Common myeloid progenitor, CD34-positive (primary cell): ENCODE measurements at regions not wholly inside any gene's neighbourhood (a gene's known extent, or its start where the extent isn't known, plus 50 kb on each side); places are given as distances from the start of the nearest gene placed in this dataset.

Experiments used
- CTCF ChIA-PET: fragments of 350-600 bp; sonication (Branson Sonifier 250); formaldehyde crosslinking; loops from one replicate; lab custom pipeline; 2021; ENCODE audit warnings: antibody characterized with exemption; lab: Charles Lee
- POLR2A ChIA-PET: fragments of 350-600 bp; sonication (Branson Sonifier 250); formaldehyde crosslinking; loops from one replicate; lab custom pipeline; 2021; ENCODE audit warnings: antibody characterized with exemption; lab: Charles Lee
- DNase-seq, 3 donors: peaks; one replicate each; pipeline versions ENCODE4 v3.0.0 to v3.0.0-alpha.2; 2013
- H3K27ac ChIP-seq, 2 experiments: 1 replicate in 1 of 2; 2 replicates in 1 of 2; pipeline ENCODE4 v1.7.0; 2013; ENCODE audit warnings: inconsistent platforms in 2 of 2, low read length in 2 of 2, mild to moderate bottlenecking in 2 of 2, low read depth in 1 of 2, moderate library complexity in 1 of 2; ENCODE audit not compliant: severe bottlenecking in 2 of 2, insufficient read depth in 1 of 2, poor library complexity in 1 of 2
- H3K27me3 ChIP-seq, 5 experiments: replicated peaks in 2 of 5; 1 replicate in 3 of 5; 2 replicates in 2 of 5; pipeline versions ENCODE4 v1.6.1 to v1.7.0; 2013; ENCODE audit warnings: low read length in 4 of 5, mild to moderate bottlenecking in 2 of 5, moderate library complexity in 2 of 5, inconsistent platforms in 1 of 5; ENCODE audit not compliant: insufficient read depth in 5 of 5, control insufficient read depth in 4 of 5
- H3K36me3 ChIP-seq, 4 experiments: 1 replicate in 2 of 4; 2 replicates in 2 of 4; pipeline versions ENCODE4 v1.6.1 to v1.7.0; 2013; ENCODE audit warnings: low read length in 3 of 4, control low read depth in 1 of 4, mild to moderate bottlenecking in 1 of 4; ENCODE audit not compliant: control insufficient read depth in 4 of 4, insufficient read depth in 4 of 4
- H3K4me1 ChIP-seq, 4 experiments: 1 replicate in 3 of 4; 2 replicates in 1 of 4; pipeline versions ENCODE4 v1.6.1 to v1.7.1; 2013; ENCODE audit warnings: low read length in 3 of 4, mild to moderate bottlenecking in 3 of 4, control low read depth in 1 of 4, inconsistent platforms in 1 of 4, moderate library complexity in 1 of 4; ENCODE audit not compliant: control insufficient read depth in 4 of 4, insufficient read depth in 4 of 4; ENCODE audit errors: control extremely low read depth in 1 of 4
- H3K4me3 ChIP-seq, 7 experiments: 1 replicate in 4 of 7; 2 replicates in 3 of 7; pipeline versions ENCODE4 v1.5.1 to v1.7.0; 2013; ENCODE audit warnings: mild to moderate bottlenecking in 7 of 7, low read length in 6 of 7, moderate library complexity in 6 of 7, inconsistent platforms in 2 of 7, low read depth in 2 of 7, control low read depth in 1 of 7; ENCODE audit not compliant: insufficient read depth in 4 of 7, control insufficient read depth in 1 of 7; ENCODE audit errors: extremely low read depth in 1 of 7
- H3K9me3 ChIP-seq, 5 experiments: 1 replicate in 4 of 5; 2 replicates in 1 of 5; pipeline versions ENCODE4 v1.6.1 to v1.7.1; 2013; ENCODE audit warnings: low read length in 4 of 5, mild to moderate bottlenecking in 2 of 5, inconsistent platforms in 1 of 5, low read depth in 1 of 5, moderate library complexity in 1 of 5; ENCODE audit not compliant: control insufficient read depth in 4 of 5, insufficient read depth in 2 of 5; ENCODE audit errors: control extremely low read depth in 1 of 5
- WGBS: methylation state at CpG from one replicate; pipeline ENCODE4 v1.1.5; 2013; ENCODE audit not compliant: insufficient coverage; 5-methylcytosine and 5-hydroxymethylcytosine counted together

- POLR2A ChIA-PET: no interaction called here
- no CpG with 5 or more reads among the region's 1 CpG for WGBS
- no peak for DNase-seq
- Histone ChIP-seq H3K9me3 (no peaks in the 10 kb centered on the region), H3K27ac (no peak overlapping the region), H3K36me3 (no peaks in the 10 kb centered on the region), H3K27me3 (peaks cover 0 to 47% (median 12%) of the 10 kb centered on the region in 5 experiments), H3K4me3 (no peak overlapping the region), H3K4me1 (no peaks in the 10 kb centered on the region)
- CTCF ChIA-PET: no interaction called here
Observed at GRCh38 chr11:116262370-116262769, 510.4 kb downstream of the BUD13 start.

GRCh38 chr11:116261606-116262005 lies 511.2 kb downstream of the BUD13 start:
- Histone ChIP-seq H3K4me3 (no peak overlapping the region), H3K27me3 (peaks cover 0 to 47% (median 12%) of the 10 kb centered on the region in 5 experiments), H3K9me3 (no peaks in the 10 kb centered on the region), H3K27ac (no peak overlapping the region), H3K36me3 (no peaks in the 10 kb centered on the region), H3K4me1 (no peaks in the 10 kb centered on the region)
- DNase-seq: no peak
- 94% methylated on average over 7 of the region's 8 CpGs for WGBS
- CTCF ChIA-PET: no interaction called here
- POLR2A ChIA-PET: no interaction called here

DNA sequence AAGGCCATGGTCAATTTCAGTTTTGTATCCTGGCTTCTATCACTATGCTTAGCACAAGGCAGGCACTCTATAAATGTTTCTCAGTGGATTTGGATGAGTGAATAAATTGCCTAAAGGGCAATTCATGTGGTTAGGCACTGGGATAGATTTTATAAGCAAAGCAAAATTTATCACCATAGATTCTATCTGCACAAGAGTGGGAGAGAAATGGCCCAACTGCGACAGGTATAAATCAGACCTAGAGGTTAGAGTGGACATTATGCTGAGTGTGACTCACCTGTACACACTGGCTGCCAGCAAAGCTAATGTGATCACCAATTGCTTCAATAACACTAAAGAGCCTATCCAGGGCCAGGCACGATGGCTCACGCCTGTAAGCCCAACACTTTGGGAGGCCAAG lies 514.0 kb downstream of the BUD13 start:
- Histone ChIP-seq H3K27ac (no peak overlapping the region), H3K9me3 (no peaks in the 10 kb centered on the region), H3K36me3 (no peaks in the 10 kb centered on the region), H3K4me1 (no peaks in the 10 kb centered on the region), H3K27me3 (peaks cover 0 to 26% (median 12%) of the 10 kb centered on the region in 5 experiments), H3K4me3 (no peak overlapping the region)
- no peak for DNase-seq
- POLR2A ChIA-PET: no interaction called here
- WGBS: 100% methylated on average over 1 of the region's 3 CpGs
- CTCF ChIA-PET: no interaction called here

- WGBS: 90% methylated on average over 2 of the region's 4 CpGs
- H3K27ac ChIP-seq: no peak overlapping the region
- ChIA-PET CTCF (no interaction called here), POLR2A (no interaction called here)
- H3K36me3 ChIP-seq: no peaks in the 10 kb centered on the region
- H3K4me3 ChIP-seq: no peak overlapping the region
- H3K4me1 ChIP-seq: no peaks in the 10 kb centered on the region
- H3K27me3 ChIP-seq: peaks cover 0 to 18% (median 12%) of the 10 kb centered on the region in 5 experiments
- H3K9me3 ChIP-seq: no peaks in the 10 kb centered on the region
- DNase-seq: no peak
Observed at GRCh38 chr11:116257883-116258282, 514.9 kb downstream of the BUD13 start.

DNA sequence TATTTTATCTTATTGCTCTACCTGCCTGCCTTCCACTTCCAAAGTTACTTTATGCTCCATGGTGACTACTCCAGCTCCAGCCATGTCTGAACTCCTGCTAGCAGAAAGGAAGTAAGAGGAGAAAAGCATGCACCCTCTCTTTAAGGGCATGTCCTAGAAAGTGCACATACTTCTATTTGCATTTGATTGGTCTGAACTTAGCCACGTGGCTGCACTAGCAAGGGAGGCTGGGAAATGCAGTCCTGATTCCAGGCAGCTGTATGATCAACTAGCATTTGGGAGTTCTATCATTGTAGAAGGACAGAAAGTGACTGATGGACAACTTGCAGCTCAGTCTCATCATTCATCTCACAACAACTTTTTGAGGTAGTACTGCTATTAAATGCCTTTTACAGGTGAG lies 515.7 kb downstream of the BUD13 start:
- Histone ChIP-seq H3K4me1 (no peaks in the 10 kb centered on the region), H3K36me3 (no peaks in the 10 kb centered on the region), H3K27me3 (peaks cover 0 to 12% (median 9%) of the 10 kb centered on the region in 5 experiments), H3K9me3 (peaks cover 0 to under 1% (median 0%) of the 10 kb centered on the region in 5 experiments), H3K4me3 (no peak overlapping the region), H3K27ac (no peak overlapping the region)
- ChIA-PET CTCF (no interaction called here), POLR2A (no interaction called here)
- WGBS: 20% methylated on average over 1 of the region's 1 CpG
- no peak for DNase-seq

DNA sequence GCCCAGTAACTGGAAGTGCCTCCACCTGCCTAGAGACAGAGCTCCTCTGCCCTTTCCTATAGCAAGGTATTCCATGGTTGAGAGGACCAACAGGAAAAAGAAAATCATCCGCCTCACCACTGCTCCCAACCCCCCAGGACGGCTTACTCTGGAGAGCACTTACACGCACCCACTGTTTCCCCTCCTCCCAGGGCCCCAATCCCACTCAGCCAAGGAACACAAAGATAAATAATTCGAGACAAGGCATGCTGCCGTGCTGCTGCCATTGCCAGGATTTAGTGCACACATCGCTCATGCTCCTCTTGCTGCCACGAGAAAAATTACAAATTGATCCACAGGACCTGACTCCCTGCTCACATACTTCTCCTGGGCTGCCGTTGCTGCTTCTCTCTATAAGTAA lies 516.6 kb downstream of the BUD13 start:
- Histone ChIP-seq H3K27ac (no peak overlapping the region), H3K36me3 (no peaks in the 10 kb centered on the region), H3K9me3 (peaks cover 0 to 4% (median 0%) of the 10 kb centered on the region in 5 experiments), H3K4me3 (no peak overlapping the region), H3K4me1 (no peaks in the 10 kb centered on the region), H3K27me3 (peaks cover 0 to 9% (median 8%) of the 10 kb centered on the region in 5 experiments)
- ChIA-PET CTCF (no interaction called here), POLR2A (no interaction called here)
- 84% methylated on average over 6 of the region's 8 CpGs for WGBS
- DNase-seq: no peak

- Histone ChIP-seq H3K4me3 (no peak overlapping the region), H3K27me3 (peaks cover 0 to 5% (median 2%) of the 10 kb centered on the region in 5 experiments), H3K9me3 (peaks cover 0 to 4% (median 0%) of the 10 kb centered on the region in 5 experiments), H3K4me1 (no peaks in the 10 kb centered on the region), H3K27ac (no peak overlapping the region), H3K36me3 (no peaks in the 10 kb centered on the region)
- CTCF ChIA-PET: no interaction called here
- WGBS: 64% methylated on average over 4 of the region's 7 CpGs
- DNase-seq: no peak
- POLR2A ChIA-PET: no interaction called here
Observed at GRCh38 chr11:116255321-116255953, 517.4 kb downstream of the BUD13 start.
